Panc1 (cell line): ENCODE measurements at regions not wholly inside any gene's neighbourhood (a gene's known extent, or its start where the extent isn't known, plus 50 kb on each side); places are given as distances from the start of the nearest gene placed in this dataset.
A peak's percentile ranks its signal among the peaks of the same experiment; 100 is the strongest.
"Not testable (repeated sequence)": the region's sequence is repeated elsewhere in the genome, so short reads cannot be mapped to it uniquely, and the experiment has no call there.

ENCODE experiments used
- ATAC-seq: fragments of 200-7000 bp; cut with Tn5 transposase; 2 replicates; pipeline ENCODE4 v1.9.1; 2020; ENCODE audit warnings: mild to moderate bottlenecking, moderate library complexity
- BruUV-seq: library from RNA; stranded (reverse); fragments of 400-500 nt; replicated peaks from 2 replicates; lab custom pipeline; 2021; lab: Mats Ljungman, UMichigan
- CTCF ChIA-PET: fragments of 300-600 bp; sonication (Branson Sonifier 250); formaldehyde crosslinking; loops from one replicate; lab custom pipeline; 2022; ENCODE audit warnings: antibody characterized with exemption; lab: Charles Lee
- POLR2A ChIA-PET: fragments of 300-600 bp; sonication (Branson Sonifier 250); formaldehyde crosslinking; loops from one replicate; lab custom pipeline; 2022; ENCODE audit warnings: antibody characterized with exemption; lab: Charles Lee
- DNase-seq: peaks from one replicate; pipeline ENCODE4 v3.0.0-alpha.2; 2010; ENCODE audit warnings: low read depth, low spot score
- H3K27ac ChIP-seq: 2 replicates; pipeline ENCODE4 v1.5.1; 2011; ENCODE audit warnings: mild to moderate bottlenecking, low read length, inconsistent platforms
- H3K27me3 ChIP-seq: fragments of 200-500 bp; sonication (Bioruptor generic); 2 replicates; pipeline ENCODE4 v1.6.0; 2014; ENCODE audit warnings: low read length, inconsistent platforms; ENCODE audit not compliant: control insufficient read depth, insufficient read depth
- H3K36me3 ChIP-seq: fragments of 200-500 bp; sonication (Bioruptor generic); 2 replicates; pipeline ENCODE4 v1.5.1; 2014; ENCODE audit warnings: inconsistent platforms, mild to moderate bottlenecking, low read length, moderate library complexity; ENCODE audit not compliant: control insufficient read depth, insufficient read depth
- H3K4me1 ChIP-seq: 2 replicates; pipeline ENCODE4 v1.5.1; 2011; ENCODE audit warnings: inconsistent platforms, mild to moderate bottlenecking, low read length, moderate library complexity; ENCODE audit not compliant: control insufficient read depth, insufficient read depth
- H3K4me3 ChIP-seq, 2 experiments: 2 replicates each; pipeline ENCODE4 v1.5.1; 2011 to 2012; ENCODE audit warnings: low read depth in 2 of 2, low read length in 2 of 2, mild to moderate bottlenecking in 2 of 2, inconsistent platforms in 1 of 2, moderate library complexity in 1 of 2
- H3K9me3 ChIP-seq: fragments of 200-500 bp; sonication (Bioruptor generic); 2 replicates; pipeline ENCODE4 v1.5.1; 2014; ENCODE audit warnings: low read depth, mild to moderate bottlenecking, inconsistent platforms, low read length, moderate library complexity; ENCODE audit not compliant: control insufficient read depth, insufficient read depth
- in situ Hi-C: cut with HindIII; loops from 2 replicates; pipeline ENCODE4 v1.10.0; 2016; ENCODE audit warnings: low sequenced_read_pairs, low pct_unique_long_range_greater_than_20kb
- intact Hi-C: fragments of 100-400 bp; cut with micrococcal nuclease; formaldehyde crosslinking; loops from one replicate; pipeline ENCODE4 v1.10.0; 2022; ENCODE audit not compliant: unreplicated experiment

DNA sequence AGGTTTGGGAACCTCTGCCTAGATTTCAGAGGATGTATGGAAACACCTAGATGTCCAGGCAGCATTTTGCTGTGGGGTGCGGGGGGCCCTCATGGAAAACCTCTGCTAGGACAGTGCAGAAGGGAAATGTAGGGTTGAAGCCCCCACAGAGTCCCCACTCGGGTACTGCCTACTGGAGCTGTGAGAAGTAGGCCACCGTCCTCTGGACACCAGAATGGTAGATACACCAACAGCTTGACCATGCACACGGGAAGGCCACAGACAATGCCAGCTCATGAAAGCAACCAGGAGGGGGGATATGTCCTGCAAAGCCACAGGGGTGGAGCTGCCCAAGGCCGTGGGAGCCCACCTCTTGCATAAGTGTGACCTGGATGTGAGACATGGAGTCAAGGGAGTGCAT lies 1336.5 kb downstream of the SPATA31A7 start:
- H3K4me3 ChIP-seq, H3K9me3 ChIP-seq, H3K36me3 ChIP-seq, H3K27ac ChIP-seq, POLR2A ChIA-PET, intact Hi-C loops, ATAC-seq, DNase-seq, in situ Hi-C loops, BruUV-seq, H3K4me1 ChIP-seq, H3K27me3 ChIP-seq, CTCF ChIA-PET: not testable (repeated sequence)

DNA sequence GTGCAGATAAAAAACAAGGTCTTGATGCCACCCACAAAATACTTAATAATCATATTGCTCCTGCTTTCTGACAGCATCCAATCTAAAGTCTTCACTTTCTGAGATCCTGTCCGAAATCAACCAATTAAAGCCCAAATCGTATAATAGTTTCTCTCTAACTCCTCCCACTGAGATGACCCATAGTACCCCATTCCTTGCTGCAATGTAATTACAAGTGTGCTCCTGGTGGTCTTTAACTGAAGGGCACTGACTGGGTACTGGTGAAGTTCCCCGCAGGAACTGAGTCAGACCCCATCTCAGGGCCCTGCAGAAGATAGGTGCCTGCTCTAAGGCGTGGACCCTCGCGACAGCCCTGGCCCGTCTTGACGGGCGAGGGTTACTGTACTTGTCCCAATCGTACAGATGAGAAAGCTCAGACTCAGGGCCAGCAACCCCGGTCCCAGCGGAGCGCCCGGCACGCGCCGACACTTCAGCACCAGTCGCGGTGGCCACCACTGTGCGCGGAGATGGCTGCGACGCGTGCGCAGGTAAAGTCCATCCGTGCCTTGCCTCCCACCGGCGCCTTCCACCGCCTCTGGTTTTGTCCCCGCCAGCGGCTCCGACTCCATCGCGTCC lies 1342.4 kb downstream of the SPATA31A7 start:
- intact Hi-C loops, in situ Hi-C loops, CTCF ChIA-PET, H3K27ac ChIP-seq, POLR2A ChIA-PET, DNase-seq, H3K4me3 ChIP-seq, H3K9me3 ChIP-seq, H3K4me1 ChIP-seq, BruUV-seq, H3K27me3 ChIP-seq, ATAC-seq, H3K36me3 ChIP-seq: not testable (repeated sequence)

- H3K4me1 ChIP-seq, DNase-seq, POLR2A ChIA-PET, H3K9me3 ChIP-seq, BruUV-seq, ATAC-seq, H3K27me3 ChIP-seq, H3K36me3 ChIP-seq, H3K4me3 ChIP-seq, CTCF ChIA-PET, in situ Hi-C loops, intact Hi-C loops, H3K27ac ChIP-seq: not testable (repeated sequence)
Measured at GRCh38 chr9:62532777-62533173, 1342.9 kb downstream of the SPATA31A7 start.

DNA sequence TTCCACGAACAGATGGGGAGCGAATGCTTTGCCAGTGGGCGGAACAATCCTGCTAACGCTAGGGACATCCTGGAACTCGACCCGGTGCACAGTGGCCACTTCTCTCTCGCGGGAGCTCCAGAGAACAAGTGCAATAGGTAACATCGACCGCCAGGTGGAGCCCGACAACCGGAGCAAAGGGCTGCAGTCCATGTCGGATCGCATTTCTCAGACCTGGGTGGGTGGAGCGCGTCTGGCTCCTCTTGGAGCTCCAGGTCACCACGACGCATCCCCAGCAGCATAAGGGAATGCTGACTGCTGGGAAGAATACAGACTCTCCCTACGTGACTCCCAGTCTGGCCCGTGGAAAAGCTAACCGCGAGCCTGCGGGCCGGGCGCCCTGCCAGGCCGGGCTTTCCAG lies 1360.7 kb downstream of the SPATA31A7 start:
- in situ Hi-C loops, H3K4me3 ChIP-seq, H3K4me1 ChIP-seq, intact Hi-C loops, POLR2A ChIA-PET, BruUV-seq, H3K36me3 ChIP-seq, DNase-seq, H3K27me3 ChIP-seq, CTCF ChIA-PET, H3K27ac ChIP-seq, H3K9me3 ChIP-seq: not testable (repeated sequence)
- peak; percentile 86; the same call in 1 of the 2 replicates for ATAC-seq

- H3K9me3 ChIP-seq, POLR2A ChIA-PET, H3K27ac ChIP-seq, H3K27me3 ChIP-seq, H3K36me3 ChIP-seq, DNase-seq, H3K4me1 ChIP-seq, ATAC-seq, BruUV-seq, H3K4me3 ChIP-seq, in situ Hi-C loops, CTCF ChIA-PET, intact Hi-C loops: not testable (repeated sequence)
Measured at GRCh38 chr9:62560603-62561002, 1370.8 kb downstream of the SPATA31A7 start.

DNA sequence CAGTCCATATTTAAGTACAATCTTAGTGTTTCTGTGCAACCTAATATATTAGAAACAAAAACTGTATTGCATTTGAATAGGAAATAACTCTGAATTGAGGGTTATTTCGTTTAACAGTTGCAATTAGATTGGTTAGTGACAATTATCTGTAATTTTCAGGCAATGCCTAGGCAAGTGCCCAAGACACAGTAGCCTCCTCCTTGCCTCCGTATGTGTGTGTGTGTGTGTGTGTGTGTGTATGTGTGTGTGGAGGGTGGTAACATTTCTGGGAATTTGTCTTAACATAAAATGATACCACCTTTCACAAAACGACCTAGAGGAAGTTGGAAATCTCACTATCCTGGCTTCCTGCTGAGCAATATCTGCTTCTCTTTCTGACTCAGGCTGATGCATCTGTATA lies 1375.3 kb downstream of the SPATA31A7 start:
- H3K9me3 ChIP-seq, H3K27me3 ChIP-seq, H3K4me1 ChIP-seq, BruUV-seq, CTCF ChIA-PET, H3K4me3 ChIP-seq, in situ Hi-C loops, intact Hi-C loops, H3K36me3 ChIP-seq, H3K27ac ChIP-seq, ATAC-seq, DNase-seq, POLR2A ChIA-PET: not testable (repeated sequence)

DNA sequence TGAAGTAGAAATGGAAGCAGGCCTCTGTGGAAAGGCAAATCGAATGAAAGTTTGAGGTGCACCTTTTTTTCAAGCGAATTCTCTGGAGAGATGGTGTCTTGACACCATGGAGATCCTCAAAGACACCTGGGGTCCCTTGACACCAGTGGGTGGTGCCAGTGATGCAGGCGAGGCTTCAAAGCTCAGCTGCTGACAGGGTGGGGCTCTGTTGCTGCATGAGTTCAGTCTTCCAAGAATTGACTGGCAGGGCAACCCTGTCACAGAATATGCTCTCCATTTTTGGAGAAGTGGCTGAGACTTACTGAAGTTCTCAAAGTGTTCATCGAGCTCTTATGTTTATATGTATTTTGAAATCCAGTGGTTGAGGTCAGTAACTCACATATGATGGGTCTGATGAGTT lies 1376.6 kb downstream of the SPATA31A7 start:
- H3K9me3 ChIP-seq, H3K27me3 ChIP-seq, DNase-seq, CTCF ChIA-PET, H3K27ac ChIP-seq, in situ Hi-C loops, ATAC-seq, POLR2A ChIA-PET, H3K36me3 ChIP-seq, H3K4me3 ChIP-seq, BruUV-seq, H3K4me1 ChIP-seq, intact Hi-C loops: not testable (repeated sequence)
